Daoy (cell line): ENCODE measurements at regions not wholly inside any gene's neighbourhood (a gene's known extent, or its start where the extent isn't known, plus 50 kb on each side); places are given as distances from the start of the nearest gene placed in this dataset.
"Not testable (repeated sequence)": the region's sequence is repeated elsewhere in the genome, so short reads cannot be mapped to it uniquely, and the experiment has no call there.

Experiments used
- DNase-seq: peaks from one replicate; pipeline ENCODE4 v3.0.0-alpha.2; 2015; ENCODE audit warnings: low read depth

DNA sequence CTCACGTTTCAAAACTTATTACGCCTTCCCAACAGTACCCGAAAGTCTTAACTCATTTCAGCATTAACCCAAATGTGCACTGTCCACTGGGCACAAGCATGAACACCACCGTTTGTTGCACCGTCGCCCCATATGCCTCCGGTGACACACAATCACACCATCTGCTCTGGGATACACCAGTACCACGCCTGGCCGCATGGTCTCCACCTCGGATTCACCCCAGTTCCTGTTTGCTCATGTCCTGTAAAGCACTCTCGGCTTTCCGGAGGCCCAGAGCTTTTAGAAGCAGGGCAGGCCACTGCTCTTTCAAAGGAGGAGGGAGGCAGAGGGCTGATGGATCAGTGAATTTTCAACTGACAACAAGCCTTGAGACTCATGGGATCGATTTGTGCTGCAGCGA lies 1570.0 kb upstream of the DEFB115 start:
- DNase-seq, result no peak

- DNase-seq, result peak; percentile 58
These were observed 1567.8 kb upstream of the DEFB115 start for GRCh38 chr20:29689411-29690225.

DNA sequence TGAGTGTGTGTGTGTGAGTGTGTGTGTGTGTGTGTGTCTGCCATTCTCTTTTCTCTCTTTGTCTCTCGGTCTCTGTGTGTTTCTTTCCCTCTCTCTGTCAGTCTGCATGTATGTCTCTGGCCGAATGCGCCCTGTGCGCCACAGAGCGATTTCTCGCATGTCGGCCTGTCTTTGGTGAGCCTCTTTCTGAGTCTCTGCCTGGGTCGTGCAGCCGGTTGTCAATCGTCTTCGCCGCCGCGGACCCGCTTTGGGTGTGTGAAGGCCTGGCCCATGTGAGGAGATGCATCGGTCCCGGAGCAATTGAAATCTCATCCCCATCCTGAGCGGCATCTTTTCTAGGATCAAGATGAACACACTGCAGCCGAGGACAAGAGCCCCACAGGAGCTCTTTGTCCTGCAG lies 1567.2 kb upstream of the DEFB115 start:
- DNase-seq, result no peak

- DNase-seq, result no peak
These were observed 1516.9 kb upstream of the DEFB115 start for GRCh38 chr20:29740601-29740950.

GRCh38 chr20:29740951-29741593 lies 1516.4 kb upstream of the DEFB115 start:
- DNase-seq, result no peak

DNA sequence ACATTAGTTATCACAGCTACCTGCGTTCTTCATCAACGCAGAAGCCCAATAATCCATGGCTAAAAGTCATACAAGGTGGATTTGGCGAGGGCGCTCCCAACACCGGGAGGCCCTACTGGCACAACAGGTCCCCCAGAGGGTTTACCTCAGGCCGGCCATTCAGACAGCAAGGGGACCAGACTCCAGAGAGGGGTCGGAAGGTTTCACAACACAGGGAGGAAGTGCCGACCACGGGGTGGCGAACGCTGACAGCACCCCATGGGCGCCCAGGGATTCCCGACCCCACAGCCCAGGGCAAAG lies 1515.9 kb upstream of the DEFB115 start:
- DNase-seq, result no peak

GRCh38 chr20:29741894-29742698 lies 1515.4 kb upstream of the DEFB115 start:
- DNase-seq, result no peak

- DNase-seq, result no peak
These were observed 1514.8 kb upstream of the DEFB115 start for GRCh38 chr20:29742699-29743100.

DNA sequence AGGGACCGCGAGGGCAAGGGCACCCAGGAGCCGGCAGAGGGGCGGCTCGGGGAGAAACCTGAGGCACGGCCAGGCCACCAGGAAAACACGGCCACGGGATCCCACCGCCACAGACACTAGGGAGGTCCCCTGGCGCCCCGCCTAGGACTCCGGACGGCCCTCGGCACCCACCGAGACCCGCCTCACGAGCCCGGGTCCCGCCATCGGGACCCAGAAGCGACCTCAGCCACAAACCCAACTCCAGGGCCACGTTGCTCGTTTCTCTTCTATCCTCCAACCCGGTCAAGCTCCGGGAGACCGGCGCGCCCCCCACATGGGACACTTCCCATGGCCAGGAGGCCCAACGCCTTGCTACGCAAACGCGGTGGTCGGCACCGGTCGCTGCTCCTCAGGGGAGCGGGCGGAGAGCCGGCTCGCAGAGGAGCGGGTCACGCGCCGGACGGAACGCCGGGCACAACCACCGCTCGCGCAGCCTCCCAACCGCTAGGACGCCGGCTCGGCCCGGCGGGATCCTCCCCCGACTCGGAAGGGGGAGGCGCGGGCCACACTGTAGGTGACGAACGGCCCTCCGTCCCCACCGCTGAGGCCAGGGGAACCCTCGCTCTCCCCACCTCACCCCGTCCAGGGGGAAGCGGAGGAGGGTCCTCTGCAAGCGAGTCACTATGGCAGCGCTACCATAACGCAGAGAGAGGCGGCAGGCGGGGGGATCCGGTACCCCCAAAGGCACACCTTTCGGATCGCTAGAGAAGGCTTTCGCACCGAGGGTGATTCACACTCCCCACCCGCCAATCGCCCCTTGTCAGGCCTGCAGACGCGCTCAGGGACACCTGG lies 1514.1 kb upstream of the DEFB115 start:
- DNase-seq, result no peak

- no peak for DNase-seq
These were observed 1513.4 kb upstream of the DEFB115 start for GRCh38 chr20:29744071-29744470.

DNA sequence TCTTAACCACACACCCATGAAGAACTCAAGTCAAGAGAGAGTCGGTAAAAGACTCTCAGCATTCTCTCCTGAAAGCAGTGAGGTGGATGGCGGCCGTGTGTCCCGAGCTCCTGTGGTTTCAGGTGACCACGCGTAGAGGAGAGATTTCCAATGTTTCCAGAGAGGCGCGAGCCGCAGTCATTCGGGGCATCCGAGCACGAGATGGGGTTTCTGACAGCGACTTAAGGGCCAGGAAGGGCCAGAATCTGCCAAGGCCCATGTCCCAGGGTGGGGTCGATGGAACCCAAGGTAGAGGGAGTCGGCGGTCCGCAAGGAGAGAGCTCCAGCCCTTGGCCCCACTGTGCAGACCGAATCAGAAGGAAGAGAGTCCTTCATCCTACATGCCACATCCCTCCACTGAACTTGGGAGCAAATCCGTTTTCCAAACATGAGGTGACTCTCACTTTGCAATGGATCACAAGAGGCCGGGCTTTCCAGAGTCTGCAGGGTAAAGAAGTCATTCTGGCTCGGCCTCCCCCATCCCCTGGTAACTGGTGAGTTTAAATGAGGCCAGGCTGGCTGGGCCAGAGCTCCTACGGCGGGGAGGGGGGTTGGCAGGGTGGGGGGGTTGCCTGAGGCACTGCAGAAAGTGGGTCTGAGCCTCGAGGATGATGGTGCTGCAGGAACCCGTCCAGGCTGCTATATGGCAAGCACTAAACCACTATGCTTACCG lies 1511.8 kb upstream of the DEFB115 start:
- DNase-seq, result not testable (repeated sequence)

DNA sequence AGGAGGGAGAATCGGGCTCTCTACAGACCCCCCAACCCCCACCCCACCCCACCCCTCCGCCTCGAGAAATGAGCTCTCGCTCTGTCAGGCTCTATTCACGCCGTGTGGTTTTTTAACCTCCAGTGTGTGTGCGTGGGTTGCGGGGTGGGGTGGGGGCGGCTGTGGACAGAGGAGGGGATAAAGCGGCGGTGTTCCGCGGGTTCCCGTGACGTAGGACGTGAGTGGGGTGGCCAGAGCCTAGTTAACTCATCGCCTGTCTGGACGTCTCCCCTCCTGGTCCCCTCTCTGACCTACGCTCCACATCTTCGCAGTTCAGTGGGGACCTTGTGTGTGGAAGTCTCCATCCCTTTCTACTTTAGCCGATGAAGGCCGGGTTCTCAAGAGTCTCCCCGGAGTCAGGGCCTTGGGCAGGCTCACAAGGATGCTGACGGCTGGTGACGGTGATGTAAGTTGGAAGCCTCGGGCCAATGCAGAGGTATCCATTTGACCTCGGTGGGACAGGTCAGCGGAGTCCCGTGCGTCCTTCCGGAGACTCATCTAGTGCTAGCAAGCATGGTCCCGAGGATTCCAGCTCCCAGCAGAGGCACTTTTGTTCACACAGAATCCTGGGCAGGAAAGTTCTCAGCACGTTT lies 1507.1 kb upstream of the DEFB115 start:
- no peak for DNase-seq

GRCh38 chr20:29752644-29753425 lies 1504.6 kb upstream of the DEFB115 start:
- not testable (repeated sequence) for DNase-seq

DNA sequence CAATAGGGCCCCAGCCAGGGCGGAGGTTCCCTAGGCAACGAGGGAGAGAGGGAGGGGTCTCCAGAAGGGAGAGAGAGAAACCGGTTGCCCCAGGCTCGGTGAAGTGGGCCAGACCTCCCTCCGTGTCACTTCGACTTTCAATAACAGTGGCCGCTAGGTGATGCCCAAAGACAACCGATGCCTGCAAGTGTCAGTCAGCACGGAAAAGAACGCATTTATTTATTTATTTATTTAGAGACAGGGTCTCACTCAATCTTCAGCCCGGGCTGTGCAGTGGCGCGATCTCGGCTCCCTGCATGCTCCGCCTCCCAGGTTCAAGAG lies 1504.1 kb upstream of the DEFB115 start:
- DNase-seq, result peak; percentile 31

- DNase-seq, result not testable (repeated sequence)
These were observed 1503.6 kb upstream of the DEFB115 start for GRCh38 chr20:29753879-29754278.

GRCh38 chr20:29755854-29756498 lies 1501.5 kb upstream of the DEFB115 start:
- not testable (repeated sequence) for DNase-seq

DNA sequence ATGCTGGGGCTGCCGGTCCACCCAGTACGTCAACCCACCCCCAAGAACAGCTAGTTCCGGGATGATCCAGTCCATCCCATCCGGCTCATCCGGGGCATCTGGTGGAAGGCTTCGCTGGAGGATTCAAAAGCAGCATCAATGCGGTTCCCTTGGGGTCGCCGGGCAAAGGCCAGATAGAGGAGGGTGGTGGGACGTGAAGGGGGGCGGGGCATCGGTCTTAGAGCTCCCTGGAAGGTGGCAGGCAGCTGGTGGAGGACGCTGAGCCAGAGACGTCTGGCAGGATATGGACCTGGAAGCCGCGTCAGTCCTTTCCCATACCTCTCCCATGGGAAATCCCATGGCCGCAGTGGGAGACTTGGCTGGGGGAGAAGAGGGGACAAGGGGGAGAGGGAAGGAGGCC lies 1500.8 kb upstream of the DEFB115 start:
- DNase-seq, result no peak

- not testable (repeated sequence) for DNase-seq
These were observed 1495.7 kb upstream of the DEFB115 start for GRCh38 chr20:29761621-29762385.

DNA sequence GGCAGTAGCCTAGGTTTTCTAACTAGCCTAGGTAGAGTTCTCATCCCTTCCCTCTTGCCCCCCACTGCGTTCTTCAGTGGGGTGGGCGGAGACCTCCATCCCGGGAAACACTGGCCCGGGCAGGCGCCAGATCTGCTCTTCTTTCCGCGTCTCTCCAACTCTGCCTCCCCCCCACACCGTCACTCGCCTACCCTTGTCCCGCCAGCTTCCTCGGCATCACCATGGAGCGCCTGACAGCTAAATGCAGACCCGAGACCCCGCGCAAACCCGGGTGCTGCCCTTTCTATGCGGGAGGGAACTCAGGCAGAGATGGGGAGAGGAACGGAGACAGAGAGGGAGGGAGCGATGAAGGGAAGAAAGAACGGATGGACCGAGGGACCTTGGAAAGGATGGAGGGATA lies 1494.8 kb upstream of the DEFB115 start:
- DNase-seq, result no peak
